Ovary (tissue), 7 donors: ENCODE measurements at regions not wholly inside any gene's neighbourhood (a gene's known extent, or its start where the extent isn't known, plus 50 kb on each side); places are given as distances from the start of the nearest gene placed in this dataset.

ENCODE experiments used
- DNase-seq, 5 donors: peaks; one replicate each; pipeline ENCODE4 v3.0.0-alpha.2; 2019 to 2020
- H3K27ac ChIP-seq, 2 donors: fragments of 200-600 bp; one replicate each; pipeline versions ENCODE4 v1.5.1 to v1.8.0; 2019 to 2022
- H3K27me3 ChIP-seq: fragments of 200-600 bp; one replicate; pipeline ENCODE4 v1.8.0; 2022
- H3K36me3 ChIP-seq: fragments of 200-600 bp; sonication (generic); one replicate; pipeline ENCODE4 v1.5.1; 2019
- H3K4me1 ChIP-seq: one replicate; pipeline ENCODE4 v1.8.1; 2013; ENCODE audit warnings: mild to moderate bottlenecking, moderate library complexity; ENCODE audit not compliant: insufficient read depth
- H3K4me3 ChIP-seq: fragments of 200-600 bp; sonication (generic); one replicate; pipeline ENCODE4 v1.5.1; 2017
- H3K9me3 ChIP-seq, 2 donors: fragments of 200-600 bp in 1 of 2; sonication (generic) in 1 of 2; one replicate each; pipeline versions ENCODE4 v1.5.1 to v1.8.1; 2013 to 2019; ENCODE audit warnings: mild to moderate bottlenecking in 1 of 2, moderate library complexity in 1 of 2
- CTCF ChIP-seq, 3 donors: fragments of 450-650 bp in 2 of 3; fragments of 200-600 bp in 1 of 3; IDR thresholded peaks; one replicate each; pipeline versions ENCODE4 v1.5.1 to v1.8.0; 2016 to 2022; ENCODE audit warnings: antibody characterized with exemption in 3 of 3, mild to moderate bottlenecking in 1 of 3
- EP300 ChIP-seq: sonication (generic); formaldehyde crosslinking; IDR thresholded peaks from one replicate; pipeline ENCODE4 v1.6.1; 2017; ENCODE audit warnings: antibody characterized with exemption
- POLR2A ChIP-seq: fragments of 450-650 bp; IDR thresholded peaks from one replicate; pipeline ENCODE4 v1.6.1; 2017; ENCODE audit warnings: antibody characterized with exemption, mild to moderate bottlenecking, moderate library complexity
- WGBS, 3 donors: extraction: QIAGEN DNeasy Blood & Tissue Kit in 1 of 3; methylation state at CpG; one replicate each; pipeline versions ENCODE4 v1.1.5 to v1.1.7; 2013 to 2017; 5-methylcytosine and 5-hydroxymethylcytosine counted together
- intact Hi-C, 4 donors: fragments of 100-400 bp; cut with DNase I; formaldehyde crosslinking; loops; one replicate each; pipeline versions ENCODE4 v1.11.0 to v1.15.1; 2022 to 2023
- donor health status: DM: no; HTN: no; CAD: no; lungs with moderate emphysema.
- donor health status: DM: no; HTN: no; CAD: no.
- donor health status: Bipolar disorder and iron deficiency.
- donor health status: DM: no; HTN: no; CAD: no.
- donor health status: DM: yes; HTN: yes; CAD: no.

GRCh38 chr14:46344327-46344937 lies 307.1 kb downstream of the RPL10L start:
- TF ChIP-seq POLR2A = no peak
- TF ChIP-seq CTCF (IDR thresholded peaks at IDR 0.05) = no peak
- no peak for TF ChIP-seq EP300
- H3K4me3 ChIP-seq = no peak overlapping the region
- H3K27me3 ChIP-seq = no peaks in the 10 kb centered on the region
- no peaks in the 10 kb centered on the region for H3K9me3 ChIP-seq
- 66 to 76% (median 74%) methylated on average over 4 of the region's 4 CpGs for WGBS, 3 donors
- no peak for DNase-seq
- intact Hi-C loops = no loop called here
- H3K27ac ChIP-seq = no peak overlapping the region
- H3K36me3 ChIP-seq = no peaks in the 10 kb centered on the region
- no peaks in the 10 kb centered on the region for H3K4me1 ChIP-seq

- no peak for DNase-seq
- TF ChIP-seq EP300 (no peak), CTCF (IDR thresholded peaks at IDR 0.05) (no peak), POLR2A (no peak)
- H3K27ac ChIP-seq = no peak overlapping the region
- 93 to 97% (median 96%) methylated on average over 2 of the region's 2 CpGs for WGBS, 3 donors
- no peak overlapping the region for H3K4me3 ChIP-seq
- intact Hi-C loops = no loop called here
- H3K36me3 ChIP-seq = no peaks in the 10 kb centered on the region
- H3K9me3 ChIP-seq = no peaks in the 10 kb centered on the region
- H3K4me1 ChIP-seq = peaks cover 3% of the 10 kb centered on the region
- H3K27me3 ChIP-seq = peaks cover 3% of the 10 kb centered on the region
These were observed 325.8 kb downstream of the RPL10L start for GRCh38 chr14:46325777-46326176.

GRCh38 chr14:46325157-46325556 lies 326.4 kb downstream of the RPL10L start:
- Histone ChIP-seq H3K36me3 (no peaks in the 10 kb centered on the region), H3K9me3 (no peaks in the 10 kb centered on the region), H3K27me3 (no peaks in the 10 kb centered on the region), H3K4me1 (peaks cover 3% of the 10 kb centered on the region), H3K4me3 (no peak overlapping the region), H3K27ac (no peak overlapping the region)
- WGBS, 3 donors = 89 to 90% (median 89%) methylated on average over 5 of the region's 5 CpGs
- no peak for TF ChIP-seq POLR2A
- no peak for TF ChIP-seq EP300
- no peak for TF ChIP-seq CTCF (IDR thresholded peaks at IDR 0.05)
- intact Hi-C loops = no loop called here
- no peak for DNase-seq

- Histone ChIP-seq H3K4me3 (no peak overlapping the region), H3K36me3 (no peaks in the 10 kb centered on the region), H3K9me3 (no peaks in the 10 kb centered on the region), H3K27me3 (peaks cover 3% of the 10 kb centered on the region), H3K4me1 (peaks cover 3% of the 10 kb centered on the region), H3K27ac (no peak overlapping the region)
- intact Hi-C loops = no loop called here
- TF ChIP-seq CTCF (IDR thresholded peaks at IDR 0.05) = no peak
- TF ChIP-seq POLR2A = no peak
- no peak for TF ChIP-seq EP300
- no peak for DNase-seq
These were observed 328.2 kb downstream of the RPL10L start for GRCh38 chr14:46323404-46323762.
